NT2/D1 (cell line): ENCODE measurements at regions not wholly inside any gene's neighbourhood (a gene's known extent, or its start where the extent isn't known, plus 50 kb on each side); places are given as distances from the start of the nearest gene placed in this dataset.

Experiments used
- DNase-seq: peaks from one replicate; pipeline ENCODE4 v3.0.0-alpha.2; 2011; ENCODE audit warnings: low read depth, low spot score
- H3K27me3 ChIP-seq: 2 replicates; pipeline ENCODE4 v1.6.0; 2011; ENCODE audit warnings: mild to moderate bottlenecking; ENCODE audit not compliant: insufficient read length, insufficient read depth
- H3K36me3 ChIP-seq: 2 replicates; pipeline ENCODE4 v1.6.1; 2011; ENCODE audit warnings: mild to moderate bottlenecking, low read length, mixed read lengths; ENCODE audit not compliant: insufficient read depth, insufficient read length
- H3K4me1 ChIP-seq: 2 replicates; pipeline ENCODE4 v1.5.1; 2011; ENCODE audit not compliant: insufficient read depth, insufficient read length
- H3K4me3 ChIP-seq: 2 replicates; pipeline ENCODE4 v1.5.1; 2011; ENCODE audit warnings: low read depth; ENCODE audit not compliant: insufficient read length
- H3K9ac ChIP-seq: 2 replicates; pipeline ENCODE4 v1.6.0; 2011; ENCODE audit warnings: low read depth; ENCODE audit not compliant: insufficient read length
- H3K9me3 ChIP-seq: 2 replicates; pipeline ENCODE4 v1.5.1; 2011; ENCODE audit warnings: mild to moderate bottlenecking, low read length; ENCODE audit not compliant: insufficient read depth
- SUZ12 ChIP-seq: IDR thresholded peaks from 2 replicates; pipeline ENCODE4 v1.6.1; 2011; ENCODE audit not compliant: insufficient read length, insufficient read depth; ENCODE audit errors: extremely low read depth
- YY1 ChIP-seq: IDR thresholded peaks from 2 replicates; pipeline ENCODE4 v1.6.1; 2011; ENCODE audit not compliant: insufficient read length, insufficient read depth
- ZNF274 ChIP-seq: IDR thresholded peaks from 2 replicates; pipeline ENCODE4 v1.6.1; 2011; ENCODE audit warnings: mild to moderate bottlenecking, low read depth, low read length

GRCh38 chr13:52931539-52932431, 83.3 kb upstream of the PCDH8 start:
- H3K9me3 ChIP-seq, result no peaks in the 10 kb centered on the region
- no peaks in the 10 kb centered on the region for H3K4me1 ChIP-seq
- no peak overlapping the region for H3K9ac ChIP-seq
- H3K27me3 ChIP-seq, result no peaks in the 10 kb centered on the region
- no peak for DNase-seq
- TF ChIP-seq YY1, result no peak
- no peak for TF ChIP-seq SUZ12
- no peak for TF ChIP-seq ZNF274
- H3K36me3 ChIP-seq, result no peaks in the 10 kb centered on the region
- no peak overlapping the region for H3K4me3 ChIP-seq

GRCh38 chr13:52931131-52931530, 82.7 kb upstream of the PCDH8 start:
- Histone ChIP-seq H3K9me3 (no peaks in the 10 kb centered on the region), H3K4me3 (no peak overlapping the region), H3K4me1 (no peaks in the 10 kb centered on the region), H3K9ac (no peak overlapping the region), H3K36me3 (no peaks in the 10 kb centered on the region), H3K27me3 (no peaks in the 10 kb centered on the region)
- DNase-seq, result no peak
- TF ChIP-seq YY1 (no peak), SUZ12 (no peak), ZNF274 (no peak)

GRCh38 chr13:52929846-52930245, 81.4 kb upstream of the PCDH8 start:
- Histone ChIP-seq H3K36me3 (no peaks in the 10 kb centered on the region), H3K27me3 (no peaks in the 10 kb centered on the region), H3K4me3 (no peak overlapping the region), H3K9me3 (no peaks in the 10 kb centered on the region), H3K9ac (no peak overlapping the region), H3K4me1 (no peaks in the 10 kb centered on the region)
- DNase-seq, result no peak
- TF ChIP-seq YY1 (no peak), ZNF274 (no peak), SUZ12 (no peak)

DNA sequence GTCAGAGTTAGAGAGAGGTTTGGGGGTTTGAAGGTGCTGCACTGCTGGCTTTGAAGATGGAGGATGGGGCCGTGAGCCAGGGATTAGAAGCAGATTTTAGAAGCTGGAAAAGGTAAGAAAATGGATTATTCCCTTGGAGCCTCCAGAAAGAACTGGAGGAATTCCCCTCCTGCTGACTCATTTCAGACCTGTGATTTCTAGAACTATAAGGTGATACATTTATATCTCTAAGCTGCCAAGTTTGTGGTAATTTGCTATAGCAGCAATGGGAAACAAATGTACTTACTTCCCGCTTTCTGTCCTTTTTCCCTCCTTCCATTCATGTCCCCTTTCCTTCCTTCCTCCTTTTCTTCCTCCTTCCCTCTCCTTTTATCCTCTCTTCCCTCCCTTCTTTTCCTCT, 78.5 kb upstream of the PCDH8 start:
- no peak for DNase-seq
- Histone ChIP-seq H3K9ac (no peak overlapping the region), H3K27me3 (no peaks in the 10 kb centered on the region), H3K9me3 (no peaks in the 10 kb centered on the region), H3K36me3 (no peaks in the 10 kb centered on the region), H3K4me1 (no peaks in the 10 kb centered on the region), H3K4me3 (no peak overlapping the region)
- TF ChIP-seq ZNF274 (no peak), SUZ12 (no peak), YY1 (no peak)

GRCh38 chr13:52925775-52926285, 77.4 kb upstream of the PCDH8 start:
- Histone ChIP-seq H3K36me3 (no peaks in the 10 kb centered on the region), H3K9me3 (no peaks in the 10 kb centered on the region), H3K27me3 (no peaks in the 10 kb centered on the region), H3K9ac (no peak overlapping the region), H3K4me1 (no peaks in the 10 kb centered on the region), H3K4me3 (no peak overlapping the region)
- TF ChIP-seq ZNF274 (no peak), SUZ12 (no peak), YY1 (no peak)
- DNase-seq, result no peak

DNA sequence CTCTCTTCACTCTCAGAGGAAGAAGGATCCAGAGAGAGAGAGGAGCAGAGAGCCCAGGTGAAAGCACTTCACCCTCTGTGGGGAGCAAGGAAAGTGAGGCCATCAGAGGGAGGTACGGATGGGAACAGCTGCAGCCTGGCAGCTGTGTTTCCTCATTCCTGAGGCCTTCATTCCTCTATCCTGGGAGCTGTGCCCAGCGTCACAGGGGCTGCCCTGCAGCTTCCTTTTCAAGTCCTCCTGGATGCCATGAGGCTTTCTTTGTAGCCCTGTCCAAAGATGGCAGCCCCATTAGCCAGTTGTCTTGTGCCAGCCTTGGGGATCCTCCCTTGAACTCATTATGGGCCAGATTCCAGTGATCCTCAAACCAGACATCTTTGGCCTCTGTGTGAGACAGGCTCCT, 76.8 kb upstream of the PCDH8 start:
- Histone ChIP-seq H3K27me3 (no peaks in the 10 kb centered on the region), H3K4me1 (no peaks in the 10 kb centered on the region), H3K9ac (no peak overlapping the region), H3K36me3 (no peaks in the 10 kb centered on the region), H3K4me3 (no peak overlapping the region), H3K9me3 (no peaks in the 10 kb centered on the region)
- TF ChIP-seq YY1 (no peak), ZNF274 (no peak), SUZ12 (no peak)
- no peak for DNase-seq

- Histone ChIP-seq H3K9ac (no peak overlapping the region), H3K4me3 (no peak overlapping the region), H3K9me3 (no peaks in the 10 kb centered on the region), H3K27me3 (no peaks in the 10 kb centered on the region), H3K4me1 (no peaks in the 10 kb centered on the region), H3K36me3 (no peaks in the 10 kb centered on the region)
- DNase-seq, result no peak
- TF ChIP-seq YY1, result no peak
- no peak for TF ChIP-seq SUZ12
- no peak for TF ChIP-seq ZNF274
Measured at GRCh38 chr13:52924289-52925148, 76.1 kb upstream of the PCDH8 start.
